A204.1 (cell line): ENCODE measurements at regions not wholly inside any gene's neighbourhood (a gene's known extent, or its start where the extent isn't known, plus 50 kb on each side); places are given as distances from the start of the nearest gene placed in this dataset.
"Not testable (repeated sequence)": the region's sequence is repeated elsewhere in the genome, so short reads cannot be mapped to it uniquely, and the experiment has no call there.

Experiments used
- FAIRE-seq: peaks from 2 replicates; lab custom pipeline; 2012; peaks lifted over from hg19 to GRCh38; lab: Jason Lieb, UNC

DNA sequence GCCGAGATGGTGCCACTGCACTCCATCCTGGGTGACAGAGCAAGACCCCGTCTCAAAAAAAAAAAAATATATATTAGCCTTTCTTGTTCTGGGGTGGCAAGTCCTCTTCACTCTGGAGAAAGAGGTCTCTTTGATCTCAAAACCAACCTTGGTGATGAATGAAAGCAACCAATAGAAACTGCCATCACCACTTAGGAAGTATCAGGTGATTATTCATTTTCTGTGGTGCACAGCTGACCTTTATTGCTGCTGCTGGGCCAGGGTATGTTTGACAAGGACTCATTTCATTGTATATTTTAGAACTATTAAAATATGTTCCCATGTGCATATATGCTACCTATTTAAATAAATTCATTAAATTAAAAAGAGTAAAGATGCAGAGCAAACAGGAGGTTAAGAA is 76.0 kb upstream of the KIT start:
- FAIRE-seq = no peak

- no peak for FAIRE-seq
These were observed 72.3 kb upstream of the KIT start for GRCh38 chr4:54585321-54586000.

- FAIRE-seq = no peak
These were observed 71.3 kb upstream of the KIT start for GRCh38 chr4:54586320-54586955.

- FAIRE-seq = no peak
These were observed 70.5 kb upstream of the KIT start for GRCh38 chr4:54587107-54587891.

DNA sequence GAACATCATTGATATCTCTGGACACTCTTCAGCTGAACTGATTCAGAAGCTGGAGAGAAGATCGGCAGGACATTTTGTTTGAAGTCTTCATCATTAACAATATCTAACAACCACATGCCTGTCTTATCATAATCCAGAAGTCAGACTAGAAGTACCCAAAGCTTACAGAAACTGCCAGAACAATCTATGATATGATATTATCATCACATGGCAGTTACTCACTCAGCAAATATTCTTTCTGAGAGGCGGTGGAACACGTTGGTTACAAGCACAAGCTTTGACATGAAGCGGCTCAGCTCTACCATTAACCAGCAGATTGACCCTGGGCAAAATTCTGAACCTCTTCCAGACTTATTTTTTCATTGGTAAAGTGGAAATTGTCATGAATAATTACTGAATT is 69.4 kb upstream of the KIT start:
- FAIRE-seq = no peak

DNA sequence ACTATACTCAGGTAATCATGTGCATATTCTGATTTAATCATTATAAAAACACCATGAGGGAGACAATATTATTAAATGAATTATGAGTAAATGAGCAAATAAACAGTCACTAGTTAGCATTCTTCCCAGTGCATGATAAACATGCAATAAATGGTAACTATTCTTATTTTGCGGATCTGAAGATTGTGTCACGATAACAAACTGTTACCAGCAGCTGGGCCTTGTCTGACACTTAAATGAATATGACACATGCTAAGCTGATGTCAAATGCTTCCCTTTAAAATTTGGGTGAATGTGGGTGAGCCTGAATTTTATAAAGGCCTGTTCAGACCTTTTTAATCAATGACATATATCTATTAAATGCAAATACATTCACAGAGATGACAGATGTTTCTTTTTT is 68.2 kb upstream of the KIT start:
- FAIRE-seq = no peak

- no peak for FAIRE-seq
These were observed 63.9 kb upstream of the KIT start for GRCh38 chr4:54593795-54594322.

DNA sequence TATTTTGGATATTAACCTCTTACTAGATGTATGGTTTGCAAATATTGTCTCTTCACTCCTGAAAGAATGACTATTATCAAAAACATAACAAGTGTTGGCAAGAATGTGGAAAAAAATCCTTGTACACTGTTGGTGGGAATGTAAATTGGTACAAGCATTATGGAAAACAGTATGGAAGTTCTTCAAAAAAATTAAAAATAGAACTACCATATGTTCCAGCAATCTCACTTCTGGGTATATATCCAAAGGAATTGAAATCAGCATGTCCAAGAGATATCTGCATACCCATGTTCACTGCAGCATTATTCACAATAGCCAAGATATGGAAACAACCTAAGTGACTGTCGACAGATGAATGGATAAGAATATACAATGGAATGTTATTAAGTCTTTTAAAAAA is 61.6 kb upstream of the KIT start:
- no peak for FAIRE-seq

GRCh38 chr4:54597678-54598077 is 60.1 kb upstream of the KIT start:
- FAIRE-seq = not testable (repeated sequence)

DNA sequence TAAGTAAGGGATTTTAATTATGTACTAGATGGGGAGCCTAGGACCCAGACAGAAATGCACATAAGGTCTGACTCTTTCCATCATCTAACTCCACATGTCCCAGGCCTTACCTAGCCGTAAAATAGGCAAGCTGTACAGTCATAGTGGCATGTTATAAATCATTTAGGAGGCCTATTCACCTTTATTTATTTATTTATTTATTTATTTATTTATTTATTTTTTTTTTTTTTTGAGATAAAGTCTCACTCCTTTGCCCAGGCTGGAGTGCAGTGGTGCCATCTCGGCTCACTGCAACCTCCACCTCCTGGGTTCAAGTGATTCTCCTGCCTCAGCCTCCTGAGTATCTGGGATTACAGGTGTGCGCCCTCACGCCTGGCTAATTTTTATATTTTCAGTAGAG is 55.6 kb upstream of the KIT start:
- FAIRE-seq = not testable (repeated sequence)

DNA sequence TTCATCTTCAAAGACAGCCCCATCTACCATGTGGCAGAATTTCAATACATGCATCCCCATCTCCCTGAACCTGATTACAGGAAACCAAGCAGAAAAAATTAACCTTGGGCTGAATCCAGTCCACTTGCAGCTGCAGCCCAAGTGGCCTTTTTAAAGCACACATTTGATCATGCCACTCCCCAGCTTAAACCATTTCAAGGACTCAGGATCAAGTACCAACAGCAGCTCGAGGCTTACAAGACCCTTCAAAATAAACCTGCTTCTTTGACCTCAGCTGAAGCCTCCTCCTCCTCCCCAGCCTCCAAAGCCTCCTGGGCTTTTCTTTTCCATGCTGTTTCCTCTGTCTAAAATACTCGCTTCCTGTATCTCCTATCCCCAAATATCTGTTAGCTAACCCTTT is 50.7 kb upstream of the KIT start:
- no peak for FAIRE-seq

DNA sequence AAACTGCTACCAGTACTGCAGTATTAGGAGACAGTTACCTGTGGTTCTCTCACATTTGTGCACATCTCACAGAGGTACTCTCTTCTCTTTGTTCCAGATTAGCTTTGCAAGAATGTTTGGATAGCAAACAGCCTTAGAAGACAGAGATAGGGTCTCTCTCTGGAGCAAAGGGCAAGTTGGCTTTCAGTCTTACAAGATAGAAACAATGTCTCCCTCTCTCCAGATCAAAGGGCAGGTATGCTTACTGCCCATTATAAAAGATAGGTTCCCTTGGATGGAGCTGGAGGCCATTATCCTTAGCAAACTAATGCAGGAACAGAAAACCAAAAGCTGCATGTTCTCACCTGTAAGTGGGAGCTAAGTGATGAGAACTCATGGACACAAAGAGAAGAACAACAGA is 50.2 kb upstream of the KIT start:
- no peak for FAIRE-seq
